ENCODE measurements at regions not wholly inside any gene's neighbourhood (a gene's known extent, or its start where the extent isn't known, plus 50 kb on each side); places are given as distances from the start of the nearest gene placed in this dataset.

DNA sequence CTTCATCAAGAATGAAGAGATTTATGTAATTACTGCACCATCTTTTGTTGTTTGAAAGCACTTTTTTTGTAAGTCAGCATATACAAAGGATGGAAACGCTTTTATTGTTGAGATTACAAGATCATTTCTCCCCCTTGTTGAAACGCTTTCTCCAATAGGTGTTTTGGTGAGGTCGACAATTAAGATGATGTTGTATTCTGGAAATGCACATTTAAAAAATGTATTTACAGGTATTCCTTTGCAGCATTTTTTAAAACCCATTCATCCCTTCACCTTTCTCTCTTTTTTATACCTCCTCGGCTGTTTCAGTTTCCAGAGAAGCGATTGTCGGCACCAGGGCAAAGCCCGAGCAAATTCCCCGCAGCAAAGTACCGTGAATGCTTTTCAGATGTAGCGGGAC lies 499.9 kb downstream of the VRK1 start:
- TF ChIP-seq POLR2AphosphoS5 (IDR thresholded peaks at IDR 0.05) (no peak), MXI1 (conservative IDR thresholded peaks at IDR 0.05; ENCODE audit: poor library complexity, severe bottlenecking) (no peak)

Data from neural cell (in vitro differentiated cells).